HEK293 (cell line): ENCODE measurements at regions not wholly inside any gene's neighbourhood (a gene's known extent, or its start where the extent isn't known, plus 50 kb on each side); places are given as distances from the start of the nearest gene placed in this dataset.
"Not testable (repeated sequence)": the region's sequence is repeated elsewhere in the genome, so short reads cannot be mapped to it uniquely, and the experiment has no call there.

ENCODE experiments used
- CTCF ChIA-PET: fragments of 350-600 bp; formaldehyde crosslinking; extraction: SDS; loops from one replicate; lab custom pipeline; 2021; ENCODE audit warnings: antibody characterized with exemption; lab: Yijun Ruan, JAX
- POLR2A ChIA-PET: fragments of 300-600 bp; formaldehyde crosslinking; extraction: SDS; loops from one replicate; lab custom pipeline; 2020; ENCODE audit warnings: antibody characterized with exemption, inconsistent platforms; lab: Yijun Ruan, JAX
- H3K27ac ChIP-seq: fragments of 200-500 bp; sonication (Bioruptor generic); 2 replicates; pipeline ENCODE4 v1.5.1; 2014; ENCODE audit warnings: low read depth, low read length, control low read depth, inconsistent platforms; ENCODE audit errors: extremely low read depth
- H3K36me3 ChIP-seq, 2 experiments: fragments of 200-500 bp in 1 of 2; sonication (Bioruptor generic) in 1 of 2; 1 replicate in 1 of 2; 2 replicates in 1 of 2; pipeline ENCODE4 v1.5.1; 2014 to 2017; ENCODE audit warnings: inconsistent platforms in 2 of 2, low read length in 2 of 2; ENCODE audit not compliant: control insufficient read depth in 2 of 2, insufficient read depth in 1 of 2
- H3K4me1 ChIP-seq: fragments of 200-500 bp; sonication (Bioruptor generic); 2 replicates; pipeline ENCODE4 v1.5.1; 2014; ENCODE audit warnings: mild to moderate bottlenecking, low read length, inconsistent platforms; ENCODE audit not compliant: control insufficient read depth, insufficient read depth
- H3K4me3 ChIP-seq: 2 replicates; pipeline ENCODE4 v1.5.1; 2011; ENCODE audit warnings: low read depth, mild to moderate bottlenecking, control low read depth, low read length, moderate library complexity
- H3K9me3 ChIP-seq: fragments of 200-500 bp; sonication (Bioruptor generic); 2 replicates; pipeline ENCODE4 v1.5.1; 2014; ENCODE audit warnings: low read depth, low read length, inconsistent platforms; ENCODE audit not compliant: control insufficient read depth, insufficient read depth
- CTCF ChIP-seq: fragments of 450-650 bp; formaldehyde crosslinking; IDR thresholded peaks from 2 replicates; pipeline ENCODE4 v1.5.1; 2016; ENCODE audit warnings: missing biosample characterization, missing genetic modification characterization
- ELK4 ChIP-seq: IDR thresholded peaks from 2 replicates; pipeline ENCODE4 v1.6.1; 2011; ENCODE audit warnings: mild to moderate bottlenecking, low read depth, low read length, borderline replicate concordance
- HIC1 ChIP-seq: fragments of 450-650 bp; formaldehyde crosslinking; IDR thresholded peaks from 2 replicates; pipeline ENCODE4 v1.5.1; 2016; ENCODE audit warnings: missing biosample characterization, missing genetic modification characterization
- MEIS1 ChIP-seq: sonication (generic); formaldehyde crosslinking; IDR thresholded peaks from 2 replicates; pipeline ENCODE4 v1.8.1; 2022; ENCODE audit warnings: missing genetic modification reagents, mild to moderate bottlenecking, borderline replicate concordance
- PRDM6 ChIP-seq: fragments of 450-650 bp; formaldehyde crosslinking; IDR thresholded peaks from 2 replicates; pipeline ENCODE4 v1.5.1; 2017; ENCODE audit warnings: missing biosample characterization, missing genetic modification characterization
- ZBTB11 ChIP-seq: fragments of 450-650 bp; formaldehyde crosslinking; conservative IDR thresholded peaks from 2 replicates; pipeline ENCODE4 v1.5.1; 2016; ENCODE audit warnings: low read depth, missing biosample characterization, missing genetic modification characterization
- ZNF155 ChIP-seq: fragments of 450-650 bp; formaldehyde crosslinking; IDR thresholded peaks from 2 replicates; pipeline ENCODE4 v1.5.1; 2016; ENCODE audit warnings: missing biosample characterization, missing genetic modification characterization
- ZNF169 ChIP-seq: fragments of 450-650 bp; formaldehyde crosslinking; IDR thresholded peaks from 2 replicates; pipeline ENCODE4 v1.5.1; 2016; ENCODE audit warnings: missing biosample characterization, missing genetic modification characterization
- ZNF529 ChIP-seq: fragments of 450-650 bp; formaldehyde crosslinking; IDR thresholded peaks from 2 replicates; pipeline ENCODE4 v1.5.1; 2017; ENCODE audit warnings: missing genetic modification characterization, missing biosample characterization; ENCODE audit not compliant: insufficient replicate concordance
- ZNF548 ChIP-seq: fragments of 450-650 bp; formaldehyde crosslinking; IDR thresholded peaks from 2 replicates; pipeline ENCODE4 v1.5.1; 2016; ENCODE audit warnings: missing biosample characterization, missing genetic modification characterization
- ZNF571 ChIP-seq: fragments of 450-650 bp; formaldehyde crosslinking; IDR thresholded peaks from 2 replicates; pipeline ENCODE4 v1.5.0; 2017; ENCODE audit warnings: missing biosample characterization, missing genetic modification characterization
- ZNF621 ChIP-seq: fragments of 450-650 bp; formaldehyde crosslinking; IDR thresholded peaks from 2 replicates; pipeline ENCODE4 v1.5.1; 2017; ENCODE audit warnings: missing biosample characterization, missing genetic modification characterization
- ZNF776 ChIP-seq: fragments of 450-650 bp; formaldehyde crosslinking; IDR thresholded peaks from 2 replicates; pipeline ENCODE4 v1.5.0; 2017; ENCODE audit warnings: missing biosample characterization, missing genetic modification characterization, borderline replicate concordance
- ZNF837 ChIP-seq: fragments of 450-650 bp; formaldehyde crosslinking; IDR thresholded peaks from 2 replicates; pipeline ENCODE4 v1.5.1; 2016; ENCODE audit warnings: missing biosample characterization, missing genetic modification characterization
- ZSCAN30 ChIP-seq: fragments of 450-650 bp; IDR thresholded peaks from 2 replicates; pipeline ENCODE4 v1.5.1; 2018; ENCODE audit warnings: missing biosample characterization, mild to moderate bottlenecking, missing genetic modification characterization, moderate library complexity

- TF ChIP-seq HIC1 (no peak), ZNF169 (tag by site-specific recombination) (no peak), ZNF621 (tag by site-specific recombination) (no peak), MEIS1 (CRISPR knock-in tag) (no peak), ZNF529 (tag by site-specific recombination) (no peak)
Observed at GRCh38 chrX:7343181-7343580, 195.2 kb upstream of the PUDP start (continued).

- H3K36me3 ChIP-seq, H3K9me3 ChIP-seq, H3K4me3 ChIP-seq, H3K4me1 ChIP-seq, CTCF ChIA-PET, POLR2A ChIA-PET, H3K27ac ChIP-seq: not testable (repeated sequence)
Observed at GRCh38 chrX:7335816-7336362, 187.9 kb upstream of the PUDP start.

GRCh38 chrX:7334253-7334935 is 186.4 kb upstream of the PUDP start:
- CTCF ChIA-PET = no interaction called here
- no peaks in the 10 kb centered on the region for H3K4me1 ChIP-seq

More at GRCh38 chrX:7334253-7334935, 186.4 kb upstream of the PUDP start:
- TF ChIP-seq ZNF155 (tag by site-specific recombination) (no peak), CTCF (tag by site-specific recombination) (no peak), ZSCAN30 (tag by site-specific recombination) (no peak), ZBTB11 (tag by site-specific recombination) (no peak), ZNF548 (tag by site-specific recombination) (no peak), ZNF837 (tag by site-specific recombination) (no peak), PRDM6 (no peak), ZNF571 (tag by site-specific recombination) (no peak), ZNF776 (tag by site-specific recombination) (no peak), ELK4 (no peak)
- no peak overlapping the region for H3K4me3 ChIP-seq
- no peak overlapping the region for H3K27ac ChIP-seq
- POLR2A ChIA-PET = no interaction called here
- H3K9me3 ChIP-seq = no peaks in the 10 kb centered on the region
- H3K36me3 ChIP-seq = peaks cover 0 to 5% of the 10 kb centered on the region in 2 experiments; a peak in 1 of 3 replicates
